OCI-LY3 (cell line): ENCODE measurements at regions not wholly inside any gene's neighbourhood (a gene's known extent, or its start where the extent isn't known, plus 50 kb on each side); places are given as distances from the start of the nearest gene placed in this dataset.

ENCODE experiments used
- H2AFZ ChIP-seq: fragments of 200-600, 300-600 bp; shearing (Covaris generic); 2 replicates; pipeline ENCODE4 v1.6.0; 2014; ENCODE audit warnings: antibody characterized with exemption, low read depth, low read length
- H3K27ac ChIP-seq: fragments of 200-600, 300-600 bp; sonication (generic); 2 replicates; pipeline ENCODE4 v1.5.1; 2014; ENCODE audit warnings: mild to moderate bottlenecking, low read length, moderate library complexity, mixed read lengths
- H3K27me3 ChIP-seq: fragments of 200-600, 300-600 bp; sonication (generic); 2 replicates; pipeline ENCODE4 v1.6.1; 2014; ENCODE audit warnings: low read depth, low read length, mixed read lengths
- H3K36me3 ChIP-seq: fragments of 200-600, 300-600 bp; sonication (generic); replicated peaks from 2 replicates; pipeline ENCODE3; 2014; ENCODE audit warnings: low read depth, low read length, mixed read lengths
- H3K4me1 ChIP-seq: fragments of 300-600, 200-600 bp; sonication (generic); 2 replicates; pipeline ENCODE4 v1.6.1; 2014; ENCODE audit warnings: low read length, mixed read lengths
- H3K4me2 ChIP-seq: fragments of 200-600, 300-600 bp; sonication (generic); 2 replicates; pipeline ENCODE4 v1.6.1; 2014; ENCODE audit warnings: low read length, mixed read lengths
- H3K4me3 ChIP-seq: fragments of 300-600, 200-600 bp; sonication (generic); 2 replicates; pipeline ENCODE4 v1.5.1; 2014; ENCODE audit warnings: antibody characterized with exemption, mild to moderate bottlenecking, low read length, moderate library complexity
- H3K79me2 ChIP-seq: fragments of 300-600, 200-600 bp; shearing (Covaris generic); 2 replicates; pipeline ENCODE4 v1.6.1; 2014; ENCODE audit warnings: mild to moderate bottlenecking, low read length, mixed read lengths
- H3K9ac ChIP-seq: fragments of 300-600, 200-600 bp; shearing (Covaris generic); 2 replicates; pipeline ENCODE4 v1.6.0; 2014; ENCODE audit warnings: mild to moderate bottlenecking, low read length, moderate library complexity
- H3K9me3 ChIP-seq: fragments of 200-600, 300-600 bp; shearing (Covaris generic); 2 replicates; pipeline ENCODE4 v1.6.1; 2014; ENCODE audit warnings: low read length, mixed read lengths; ENCODE audit not compliant: insufficient read depth
- H4K20me1 ChIP-seq: fragments of 200-600, 300-600 bp; sonication (generic); 2 replicates; pipeline ENCODE4 v1.6.1; 2016; ENCODE audit warnings: low read length, mixed read lengths; ENCODE audit not compliant: insufficient read depth
- EZH2phosphoT487 ChIP-seq: fragments of 200-600 bp; shearing (Covaris generic); IDR thresholded peaks from 2 replicates; pipeline ENCODE4 v1.6.1; 2018; ENCODE audit warnings: antibody characterized with exemption, mixed run types, low read depth
- TF ChIP-seq, protein P1 (sequence below): fragments of 200-600, 300-600 bp; sonication (generic); IDR thresholded peaks from 2 replicates; pipeline ENCODE4 v1.5.1; 2014; ENCODE audit warnings: antibody characterized with exemption, low read length, low read depth

DNA sequence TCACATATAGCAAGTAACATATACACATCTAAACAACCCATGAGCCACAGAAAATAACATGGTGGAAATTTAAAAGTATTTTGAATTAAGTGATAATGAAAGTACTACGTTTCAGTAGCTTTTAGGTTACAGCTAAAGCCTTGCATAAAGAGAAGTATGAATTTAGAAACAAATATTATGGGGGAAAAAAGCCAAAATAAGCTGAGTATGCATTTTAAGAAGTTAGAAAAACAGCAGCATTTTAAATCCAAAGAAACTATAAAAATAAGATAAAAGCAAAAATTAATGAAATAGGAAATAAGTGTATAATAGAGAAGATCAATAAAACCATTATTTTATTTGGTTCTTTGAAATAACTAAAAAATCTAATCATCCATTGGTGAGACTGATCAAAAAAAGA is 89.8 kb upstream of the ARHGEF7 start:
- no peaks in the 10 kb centered on the region for H3K36me3 ChIP-seq
- H3K4me1 ChIP-seq: peaks cover 3% of the 10 kb centered on the region
- 0 out of 2 replicates have a peak, but pooled peaks cover 4% of the 10 kb centered on the region for H3K27me3 ChIP-seq
- no peaks in the 10 kb centered on the region for H3K79me2 ChIP-seq
- no peak overlapping the region for H2AFZ ChIP-seq
- no peak overlapping the region for H3K27ac ChIP-seq
- no peak overlapping the region for H3K4me3 ChIP-seq
- no peak for TF ChIP-seq EZH2phosphoT487
- TF ChIP-seq, protein P1, sequence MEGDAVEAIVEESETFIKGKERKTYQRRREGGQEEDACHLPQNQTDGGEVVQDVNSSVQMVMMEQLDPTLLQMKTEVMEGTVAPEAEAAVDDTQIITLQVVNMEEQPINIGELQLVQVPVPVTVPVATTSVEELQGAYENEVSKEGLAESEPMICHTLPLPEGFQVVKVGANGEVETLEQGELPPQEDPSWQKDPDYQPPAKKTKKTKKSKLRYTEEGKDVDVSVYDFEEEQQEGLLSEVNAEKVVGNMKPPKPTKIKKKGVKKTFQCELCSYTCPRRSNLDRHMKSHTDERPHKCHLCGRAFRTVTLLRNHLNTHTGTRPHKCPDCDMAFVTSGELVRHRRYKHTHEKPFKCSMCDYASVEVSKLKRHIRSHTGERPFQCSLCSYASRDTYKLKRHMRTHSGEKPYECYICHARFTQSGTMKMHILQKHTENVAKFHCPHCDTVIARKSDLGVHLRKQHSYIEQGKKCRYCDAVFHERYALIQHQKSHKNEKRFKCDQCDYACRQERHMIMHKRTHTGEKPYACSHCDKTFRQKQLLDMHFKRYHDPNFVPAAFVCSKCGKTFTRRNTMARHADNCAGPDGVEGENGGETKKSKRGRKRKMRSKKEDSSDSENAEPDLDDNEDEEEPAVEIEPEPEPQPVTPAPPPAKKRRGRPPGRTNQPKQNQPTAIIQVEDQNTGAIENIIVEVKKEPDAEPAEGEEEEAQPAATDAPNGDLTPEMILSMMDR: no peak
- H3K4me2 ChIP-seq: no peak overlapping the region
- peaks cover 18% of the 10 kb centered on the region; the same call in 1 of the 2 replicates for H3K9me3 ChIP-seq
- no peaks in the 10 kb centered on the region for H4K20me1 ChIP-seq
- H3K9ac ChIP-seq: no peak overlapping the region

DNA sequence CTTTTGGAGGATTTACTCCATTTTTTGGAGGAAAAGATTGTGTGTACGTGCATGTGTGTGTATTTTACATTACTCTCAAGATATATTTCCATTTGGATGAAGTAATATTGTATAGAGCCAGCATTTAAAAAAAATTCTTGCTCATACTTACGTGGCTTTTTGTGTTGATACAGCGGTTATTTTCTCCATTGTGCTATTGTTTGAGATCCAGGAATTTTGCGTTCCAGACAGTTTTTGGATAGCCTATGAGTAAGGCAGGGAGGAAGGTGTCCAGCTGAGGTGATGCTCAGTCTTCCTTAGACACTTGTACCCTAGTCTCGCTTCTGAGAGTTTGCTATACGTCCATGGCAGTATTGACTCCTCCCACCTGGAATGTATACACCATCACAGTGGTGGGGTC is 92.2 kb upstream of the ARHGEF7 start:
- Histone ChIP-seq H3K79me2 (no peaks in the 10 kb centered on the region), H3K27ac (no peak overlapping the region), H3K4me2 (no peak overlapping the region), H3K27me3 (no peaks in the 10 kb centered on the region), H4K20me1 (no peaks in the 10 kb centered on the region), H3K9me3 (peaks cover 18% of the 10 kb centered on the region; the same call in 1 of the 2 replicates), H3K36me3 (no peaks in the 10 kb centered on the region), H3K4me1 (no peaks in the 10 kb centered on the region), H2AFZ (no peak overlapping the region), H3K4me3 (no peak overlapping the region), H3K9ac (no peak overlapping the region)
- TF ChIP-seq, protein P1: no peak
- no peak for TF ChIP-seq EZH2phosphoT487

DNA sequence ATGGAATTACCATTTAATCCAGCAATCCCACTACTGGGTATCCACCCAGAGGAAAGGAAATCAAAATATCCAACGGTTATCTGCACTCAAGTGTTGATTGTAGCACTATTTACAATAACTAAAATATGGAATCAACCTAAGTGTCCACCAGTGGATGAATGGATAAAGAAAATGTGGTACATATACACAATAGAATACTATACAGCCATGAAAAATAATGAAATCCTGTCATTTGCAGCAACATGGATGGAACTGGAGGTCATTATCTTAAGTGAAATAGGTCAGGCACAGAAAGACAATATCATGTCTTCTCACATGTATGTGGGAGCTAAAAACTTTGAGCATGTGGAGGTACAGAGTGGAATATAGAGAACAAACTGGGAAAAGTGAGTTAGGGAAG is 92.9 kb upstream of the ARHGEF7 start:
- Histone ChIP-seq H3K79me2 (no peaks in the 10 kb centered on the region), H3K9ac (no peak overlapping the region), H3K9me3 (peaks cover 18% of the 10 kb centered on the region; the same call in 1 of the 2 replicates), H3K4me1 (peaks cover 1% of the 10 kb centered on the region), H3K36me3 (no peaks in the 10 kb centered on the region), H4K20me1 (no peaks in the 10 kb centered on the region), H3K27me3 (no peaks in the 10 kb centered on the region), H3K4me3 (no peak overlapping the region), H3K4me2 (no peak overlapping the region), H3K27ac (no peak overlapping the region), H2AFZ (no peak overlapping the region)
- TF ChIP-seq, protein P1: no peak
- no peak for TF ChIP-seq EZH2phosphoT487

DNA sequence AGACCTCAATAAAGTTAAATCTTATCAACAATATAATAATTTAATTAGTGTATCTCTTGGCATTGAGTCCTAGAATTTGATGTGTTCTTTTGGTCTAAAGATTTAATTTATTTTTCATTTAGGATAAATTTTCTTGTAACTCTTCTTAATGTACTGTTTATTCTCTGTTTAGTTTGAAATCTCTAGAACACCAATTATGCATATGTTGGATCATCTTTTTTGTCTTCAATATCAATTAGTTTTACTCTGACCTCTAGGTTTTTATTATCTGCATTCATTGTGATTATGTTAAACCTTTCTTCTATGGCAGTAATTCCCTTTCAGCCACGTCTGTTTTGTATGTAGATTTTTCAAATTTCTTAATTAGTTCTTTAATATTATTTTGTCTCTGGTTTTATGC is 93.8 kb upstream of the ARHGEF7 start:
- H3K9ac ChIP-seq: no peak overlapping the region
- no peaks in the 10 kb centered on the region for H4K20me1 ChIP-seq
- H3K27me3 ChIP-seq: no peaks in the 10 kb centered on the region
- H3K36me3 ChIP-seq: no peaks in the 10 kb centered on the region
- peaks cover 9% of the 10 kb centered on the region for H3K4me1 ChIP-seq
- no peak overlapping the region for H2AFZ ChIP-seq
- no peak overlapping the region for H3K27ac ChIP-seq
- TF ChIP-seq, protein P1: no peak
- TF ChIP-seq EZH2phosphoT487: no peak
- peaks cover 18% of the 10 kb centered on the region; the same call in 1 of the 2 replicates for H3K9me3 ChIP-seq
- no peaks in the 10 kb centered on the region for H3K79me2 ChIP-seq
- no peak overlapping the region for H3K4me3 ChIP-seq
- no peak overlapping the region for H3K4me2 ChIP-seq
